Spinal cord (tissue), 9 donors: ENCODE measurements at regions not wholly inside any gene's neighbourhood (a gene's known extent, or its start where the extent isn't known, plus 50 kb on each side); places are given as distances from the start of the nearest gene placed in this dataset.

Experiments
- DNase-seq, 6 donors: peaks; one replicate each; pipeline versions ENCODE4 v3.0.0 to v3.0.0-alpha.2; 2013 to 2015; ENCODE audit warnings: low spot score in 6 of 6, low read depth in 4 of 6
- H3K27ac ChIP-seq: one replicate; pipeline ENCODE4 v1.5.1; 2013; ENCODE audit warnings: low read depth, low read length, control low read depth
- H3K27me3 ChIP-seq: one replicate; pipeline ENCODE4 v1.6.1; 2013; ENCODE audit warnings: low read length; ENCODE audit not compliant: control insufficient read depth, insufficient read depth
- H3K36me3 ChIP-seq: one replicate; pipeline ENCODE4 v1.6.1; 2013; ENCODE audit warnings: low read length; ENCODE audit not compliant: control insufficient read depth, insufficient read depth
- H3K4me1 ChIP-seq: one replicate; pipeline ENCODE4 v1.6.1; 2013; ENCODE audit warnings: low read length; ENCODE audit not compliant: control insufficient read depth, insufficient read depth
- H3K4me3 ChIP-seq: one replicate; pipeline ENCODE4 v1.5.1; 2013; ENCODE audit warnings: low read depth, low read length, control low read depth
- H3K9me3 ChIP-seq: one replicate; pipeline ENCODE4 v1.6.1; 2013; ENCODE audit warnings: low read length; ENCODE audit not compliant: control insufficient read depth, insufficient read depth
- whole genome bisulfite sequencing: methylation state at CpG from one replicate; pipeline ENCODE4 v1.1.5; 2013; ENCODE audit warnings: missing lambda C conversion rate; ENCODE audit not compliant: insufficient coverage; 5-methylcytosine and 5-hydroxymethylcytosine counted together
- donor health status: healthy.

DNA sequence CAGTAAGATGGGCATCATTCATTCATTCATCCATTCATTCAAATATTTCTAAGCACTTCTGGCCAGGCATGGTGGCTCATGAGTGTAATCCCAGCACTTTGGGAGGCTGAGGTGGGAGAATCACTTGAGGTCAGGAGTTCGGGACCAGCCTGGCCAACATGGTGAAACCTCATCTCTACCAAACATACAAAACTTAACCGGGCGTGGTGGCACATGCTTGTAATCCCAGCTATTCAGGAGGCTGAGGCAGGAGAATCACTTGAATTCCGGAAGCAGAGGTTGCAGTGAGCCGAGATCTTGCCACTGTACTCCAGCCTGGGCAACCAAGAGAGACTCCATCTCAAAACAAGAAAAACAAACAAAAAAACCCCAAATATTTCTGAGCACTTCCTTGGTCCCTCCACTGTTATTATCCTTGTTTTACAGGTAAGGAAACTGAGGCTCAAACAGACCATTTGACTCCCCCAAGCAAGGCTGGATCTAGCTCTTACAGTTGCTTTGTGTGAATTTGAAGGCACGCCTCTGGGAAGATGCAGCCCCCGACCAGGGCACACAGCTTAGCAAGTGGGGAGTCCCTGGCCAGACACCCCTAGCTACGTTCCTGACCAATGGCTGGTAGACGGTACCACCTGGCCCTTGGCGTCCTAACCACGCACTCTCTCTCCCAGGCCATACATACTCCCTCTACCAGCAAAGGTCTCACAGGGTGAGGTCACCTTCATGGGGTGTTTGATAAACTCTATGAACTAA is 50.6 kb upstream of the ODC1 start:
- no peak overlapping the region for H3K4me3 ChIP-seq
- DNase-seq, result no peak
- peaks cover 2% of the 10 kb centered on the region for H3K27me3 ChIP-seq
- no peaks in the 10 kb centered on the region for H3K9me3 ChIP-seq
- H3K36me3 ChIP-seq, result no peaks in the 10 kb centered on the region
- peaks cover 19% of the 10 kb centered on the region for H3K4me1 ChIP-seq
- WGBS, result 89% methylated on average over 5 of the region's 11 CpGs
- H3K27ac ChIP-seq, result no peak overlapping the region
